Panc1 (cell line): ENCODE measurements at regions not wholly inside any gene's neighbourhood (a gene's known extent, or its start where the extent isn't known, plus 50 kb on each side); places are given as distances from the start of the nearest gene placed in this dataset.

ENCODE experiments used
- CTCF ChIP-seq: fragments of 450-650 bp; IDR thresholded peaks from 2 replicates; pipeline ENCODE4 v1.5.1; 2017; ENCODE audit warnings: mild to moderate bottlenecking
- POLR2AphosphoS5 ChIP-seq: IDR thresholded peaks from 2 replicates; pipeline ENCODE4 v1.6.1; 2012; ENCODE audit warnings: mild to moderate bottlenecking, low read depth, low read length, moderate library complexity
- REST ChIP-seq, 2 experiments: IDR thresholded peaks; 2 replicates each; pipeline ENCODE4 v1.6.1; 2011 to 2012; ENCODE audit warnings: low read depth in 2 of 2, control low read depth in 1 of 2, low read length in 1 of 2, mild to moderate bottlenecking in 1 of 2, moderate library complexity in 1 of 2; ENCODE audit not compliant: insufficient read depth in 1 of 2
- SIN3A ChIP-seq: IDR thresholded peaks from 2 replicates; pipeline ENCODE4 v1.6.1; 2012; ENCODE audit warnings: low read depth, mild to moderate bottlenecking, low read length, moderate library complexity, borderline replicate concordance; ENCODE audit not compliant: insufficient read depth
- TCF7L2 ChIP-seq: IDR thresholded peaks from 2 replicates; pipeline ENCODE4 v1.6.1; 2011; ENCODE audit warnings: mild to moderate bottlenecking, low read depth, low read length, inconsistent platforms

- TF ChIP-seq CTCF (no peak), POLR2AphosphoS5 (no peak), REST (IDR thresholded peaks at IDR 0.05; ENCODE audit: insufficient read depth in 1 of 2, low read depth in 2 of 2, low read length in 1 of 2) (no peak), SIN3A (no peak), TCF7L2 (no peak)
Measured at GRCh38 chr7:23981758-23982157, 271.7 kb downstream of the STK31 start.
